ENCODE measurements at regions not wholly inside any gene's neighbourhood (a gene's known extent, or its start where the extent isn't known, plus 50 kb on each side); places are given as distances from the start of the nearest gene placed in this dataset.

DNA sequence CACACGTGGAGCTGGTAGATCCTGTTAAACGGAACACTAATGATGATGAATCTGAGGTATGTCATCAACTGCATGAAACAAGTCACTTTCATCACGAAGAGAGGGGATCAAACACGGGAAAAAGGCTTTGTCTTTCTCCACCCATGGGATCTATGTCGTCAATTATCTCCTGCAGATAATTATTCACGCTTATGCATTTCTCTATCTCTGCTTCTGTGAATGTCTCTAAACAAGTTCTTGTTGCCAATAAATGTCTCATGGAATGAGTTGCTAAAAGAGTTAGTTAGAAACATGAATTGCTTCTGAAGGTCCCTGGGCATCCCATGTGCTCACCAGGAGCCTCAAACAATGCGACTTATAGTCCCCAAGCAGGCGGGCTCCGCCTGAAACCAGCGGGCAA is 1228.2 kb upstream of the TMEM132C start:
- no peak for DNase-seq (ENCODE audit: unreplicated experiment)
- intact Hi-C loops (cut with micrococcal nuclease) = no loop called here

DNA sequence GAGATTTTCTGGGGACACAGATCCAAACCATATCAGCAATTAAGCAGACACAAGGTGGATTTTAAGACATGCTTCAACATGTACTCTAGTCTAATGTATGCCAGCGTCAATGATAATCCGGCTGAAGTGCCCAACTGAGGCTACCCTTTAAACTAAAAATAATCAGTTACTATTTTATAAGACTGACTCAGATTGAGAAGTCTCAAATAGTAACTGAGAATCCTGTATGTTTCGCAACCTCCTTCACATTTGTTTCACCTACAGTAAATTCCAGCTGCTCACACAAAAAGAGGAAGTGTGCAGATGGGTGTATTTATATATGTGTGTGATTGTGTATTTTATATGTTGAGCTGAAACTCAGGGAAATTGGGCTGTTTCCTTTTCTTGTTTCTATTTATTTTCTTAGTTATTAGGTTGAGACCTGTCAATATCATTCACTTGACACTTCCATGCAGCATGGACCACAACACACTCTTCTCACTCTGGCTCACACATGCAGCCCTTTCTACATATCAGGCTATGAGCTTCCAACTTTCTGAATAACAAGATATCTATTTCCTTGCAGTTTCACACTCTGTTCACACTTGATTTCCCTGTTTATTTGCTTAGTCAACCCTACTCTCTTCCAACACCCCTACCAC is 1224.9 kb upstream of the TMEM132C start:
- Mint-ChIP-seq H3K9me3 (ENCODE audit: unreplicated experiment) (no peaks in the 10 kb centered on the region), H3K36me3 (ENCODE audit: insufficient read depth, unreplicated experiment) (no peaks in the 10 kb centered on the region), H3K4me3 (ENCODE audit: unreplicated experiment) (no peak overlapping the region), H3K4me1 (ENCODE audit: insufficient read depth, unreplicated experiment) (peaks cover 6% of the 10 kb centered on the region), H3K27ac (ENCODE audit: low read depth, unreplicated experiment) (no peak overlapping the region), H3K27me3 (ENCODE audit: insufficient read depth, unreplicated experiment) (no peaks in the 10 kb centered on the region)
- ChIA-PET POLR2A (no interaction called here), CTCF (no interaction called here)
- no TSS peak for BruUV-seq (replicated peaks)
- intact Hi-C loops (cut with micrococcal nuclease) = no loop called here
- DNase-seq (ENCODE audit: unreplicated experiment) = peak; percentile 18
- TF ChIP-seq, protein P1, sequence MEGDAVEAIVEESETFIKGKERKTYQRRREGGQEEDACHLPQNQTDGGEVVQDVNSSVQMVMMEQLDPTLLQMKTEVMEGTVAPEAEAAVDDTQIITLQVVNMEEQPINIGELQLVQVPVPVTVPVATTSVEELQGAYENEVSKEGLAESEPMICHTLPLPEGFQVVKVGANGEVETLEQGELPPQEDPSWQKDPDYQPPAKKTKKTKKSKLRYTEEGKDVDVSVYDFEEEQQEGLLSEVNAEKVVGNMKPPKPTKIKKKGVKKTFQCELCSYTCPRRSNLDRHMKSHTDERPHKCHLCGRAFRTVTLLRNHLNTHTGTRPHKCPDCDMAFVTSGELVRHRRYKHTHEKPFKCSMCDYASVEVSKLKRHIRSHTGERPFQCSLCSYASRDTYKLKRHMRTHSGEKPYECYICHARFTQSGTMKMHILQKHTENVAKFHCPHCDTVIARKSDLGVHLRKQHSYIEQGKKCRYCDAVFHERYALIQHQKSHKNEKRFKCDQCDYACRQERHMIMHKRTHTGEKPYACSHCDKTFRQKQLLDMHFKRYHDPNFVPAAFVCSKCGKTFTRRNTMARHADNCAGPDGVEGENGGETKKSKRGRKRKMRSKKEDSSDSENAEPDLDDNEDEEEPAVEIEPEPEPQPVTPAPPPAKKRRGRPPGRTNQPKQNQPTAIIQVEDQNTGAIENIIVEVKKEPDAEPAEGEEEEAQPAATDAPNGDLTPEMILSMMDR (IDR thresholded peaks at IDR 0.05; ENCODE audit: unreplicated experiment) = no peak

More for the DNA sequence above, 1228.2 kb upstream of the TMEM132C start:
- ChIA-PET POLR2A (no interaction called here), CTCF (interaction anchor here (1.4 kb wide), 1 partner anchor 14 kb away, joined by 4 read pairs; no protein-coding TSS in a partner anchor)
- Mint-ChIP-seq H3K9me3 (ENCODE audit: unreplicated experiment) (no peaks in the 10 kb centered on the region), H3K27ac (ENCODE audit: low read depth, unreplicated experiment) (no peak overlapping the region), H3K4me1 (ENCODE audit: insufficient read depth, unreplicated experiment) (peaks cover 6% of the 10 kb centered on the region), H3K36me3 (ENCODE audit: insufficient read depth, unreplicated experiment) (no peaks in the 10 kb centered on the region), H3K27me3 (ENCODE audit: insufficient read depth, unreplicated experiment) (no peaks in the 10 kb centered on the region), H3K4me3 (ENCODE audit: unreplicated experiment) (no peak overlapping the region)
- no TSS peak for BruUV-seq (replicated peaks)
- TF ChIP-seq, protein P1 (IDR thresholded peaks at IDR 0.05; ENCODE audit: unreplicated experiment) = no peak

DNA sequence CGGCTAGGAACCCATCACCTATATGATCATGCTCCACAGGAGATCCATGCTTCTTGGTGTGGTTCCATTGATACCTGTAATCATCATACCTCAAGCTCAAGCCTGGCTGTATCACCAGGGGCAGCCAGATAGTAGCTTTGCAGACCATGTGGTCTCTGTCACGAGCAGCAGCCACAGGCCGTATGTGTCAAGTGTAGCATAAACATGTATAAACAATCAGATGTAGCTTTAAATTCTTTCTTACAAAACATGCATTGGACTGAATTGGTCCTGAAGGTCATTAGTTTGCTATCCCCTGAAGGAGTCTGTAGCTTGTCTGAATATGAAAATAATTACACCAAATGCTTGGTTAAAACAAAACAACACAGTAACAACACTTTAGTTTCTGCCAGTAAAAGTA is 1223.2 kb upstream of the TMEM132C start:
- CTCF ChIA-PET = interaction anchor here (0.6 kb wide), 1 partner anchor 71 kb away, joined by 3 read pairs; no protein-coding TSS in a partner anchor
- no TSS peak for BruUV-seq (replicated peaks)
- POLR2A ChIA-PET = no interaction called here

DNA sequence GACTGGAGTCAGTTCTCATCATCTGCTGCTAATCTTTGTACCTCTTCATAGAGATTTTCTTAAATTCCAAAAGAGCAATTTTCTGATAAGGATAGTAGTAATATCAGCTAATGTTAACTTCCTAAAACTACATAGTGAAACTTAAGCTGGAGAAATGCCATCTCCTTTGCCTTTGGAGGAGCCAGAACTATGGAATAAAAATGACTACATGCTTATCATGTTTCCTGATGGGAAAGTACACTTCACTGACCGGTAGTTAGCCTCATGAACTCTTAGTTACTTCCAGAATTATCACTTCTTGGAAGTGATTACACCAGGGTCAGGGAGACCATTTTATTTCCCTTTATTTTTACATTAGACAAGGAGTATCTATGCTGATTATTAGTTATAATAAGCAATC is 1222.1 kb upstream of the TMEM132C start:
- no peak overlapping the region for H3K27ac Mint-ChIP-seq (ENCODE audit: low read depth, unreplicated experiment)
- ChIA-PET POLR2A (no interaction called here), CTCF (no interaction called here)
- BruUV-seq (replicated peaks) = no TSS peak
- H3K36me3 Mint-ChIP-seq (ENCODE audit: insufficient read depth, unreplicated experiment) = no peaks in the 10 kb centered on the region
- H3K27me3 Mint-ChIP-seq (ENCODE audit: insufficient read depth, unreplicated experiment) = no peaks in the 10 kb centered on the region
- peaks cover 6% of the 10 kb centered on the region for H3K4me1 Mint-ChIP-seq (ENCODE audit: insufficient read depth, unreplicated experiment)
- TF ChIP-seq, protein P1 (IDR thresholded peaks at IDR 0.05; ENCODE audit: unreplicated experiment) = no peak
- intact Hi-C loops (cut with micrococcal nuclease) = no loop called here
- no peak overlapping the region for H3K4me3 Mint-ChIP-seq (ENCODE audit: unreplicated experiment)
- no peaks in the 10 kb centered on the region for H3K9me3 Mint-ChIP-seq (ENCODE audit: unreplicated experiment)
- no peak for DNase-seq (ENCODE audit: unreplicated experiment)

More for the DNA sequence above, 1223.2 kb upstream of the TMEM132C start:
- no peaks in the 10 kb centered on the region for H3K9me3 Mint-ChIP-seq (ENCODE audit: unreplicated experiment)
- DNase-seq (ENCODE audit: unreplicated experiment) = no peak
- no peak overlapping the region for H3K4me3 Mint-ChIP-seq (ENCODE audit: unreplicated experiment)
- TF ChIP-seq, protein P1 (IDR thresholded peaks at IDR 0.05; ENCODE audit: unreplicated experiment) = no peak
- peaks cover 6% of the 10 kb centered on the region for H3K4me1 Mint-ChIP-seq (ENCODE audit: insufficient read depth, unreplicated experiment)
- intact Hi-C loops (cut with micrococcal nuclease) = no loop called here
- H3K27ac Mint-ChIP-seq (ENCODE audit: low read depth, unreplicated experiment) = no peak overlapping the region
- H3K36me3 Mint-ChIP-seq (ENCODE audit: insufficient read depth, unreplicated experiment) = no peaks in the 10 kb centered on the region
- no peaks in the 10 kb centered on the region for H3K27me3 Mint-ChIP-seq (ENCODE audit: insufficient read depth, unreplicated experiment)
